SK-N-SH (cell line): ENCODE measurements at regions not wholly inside any gene's neighbourhood (a gene's known extent, or its start where the extent isn't known, plus 50 kb on each side); places are given as distances from the start of the nearest gene placed in this dataset.

Experiments
- CTCF ChIA-PET: fragments of 300-600, 350-600 bp; formaldehyde crosslinking; extraction: SDS; loops from one replicate; lab custom pipeline; 2021; lab: Yijun Ruan, JAX
- POLR2A ChIA-PET: fragments of 350-600 bp; sonication (Branson Sonifier 250); formaldehyde crosslinking; extraction: SDS; loops from one replicate; lab custom pipeline; 2020; ENCODE audit warnings: antibody characterized with exemption, inconsistent platforms; lab: Yijun Ruan, JAX
- DNase-seq: peaks from one replicate; pipeline ENCODE4 v3.0.0; 2012
- H2AFZ ChIP-seq: fragments of 200-600 bp; sonication (generic); 2 replicates; pipeline ENCODE4 v1.8.1; 2016; ENCODE audit warnings: antibody characterized with exemption, mild to moderate bottlenecking, low read depth
- H3F3A ChIP-seq: fragments of 200-600 bp; sonication (generic); replicated peaks from 2 replicates; pipeline ENCODE3; 2016; ENCODE audit warnings: antibody characterized with exemption, mild to moderate bottlenecking; ENCODE audit not compliant: insufficient read depth
- H3K27ac ChIP-seq, 2 experiments: fragments of 200-500 bp in 1 of 2; fragments of 200-600 bp in 1 of 2; sonication (Bioruptor generic) in 1 of 2; sonication (generic), shearing (Covaris generic) in 1 of 2; 2 replicates each; pipeline versions ENCODE4 v1.5.1 to v1.6.1; 2014 to 2016; ENCODE audit warnings: low read depth in 2 of 2, inconsistent platforms in 1 of 2, low read length in 1 of 2, mild to moderate bottlenecking in 1 of 2, mixed read lengths in 1 of 2
- H3K27me3 ChIP-seq: fragments of 200-600 bp; sonication (generic), shearing (Covaris generic); 2 replicates; pipeline ENCODE4 v1.6.1; 2016; ENCODE audit warnings: mixed run types; ENCODE audit not compliant: insufficient read depth
- H3K36me3 ChIP-seq, 2 experiments: fragments of 200-500 bp in 1 of 2; fragments of 200-600 bp in 1 of 2; sonication (Bioruptor generic) in 1 of 2; sonication (generic) in 1 of 2; replicated peaks in 1 of 2; 2 replicates each; pipeline versions ENCODE3 to v1.5.1; 2014 to 2016; ENCODE audit warnings: low read length in 1 of 2, mild to moderate bottlenecking in 1 of 2; ENCODE audit not compliant: insufficient read depth in 2 of 2, control insufficient read depth in 1 of 2
- H3K4me1 ChIP-seq, 2 experiments: fragments of 200-500 bp in 1 of 2; fragments of 200-600 bp in 1 of 2; sonication (Bioruptor generic) in 1 of 2; sonication (generic), shearing (Covaris generic) in 1 of 2; 2 replicates each; pipeline versions ENCODE4 v1.5.1 to v1.6.1; 2014 to 2016; ENCODE audit warnings: low read depth in 1 of 2, low read length in 1 of 2, mixed run types in 1 of 2; ENCODE audit not compliant: insufficient read depth in 2 of 2, control insufficient read depth in 1 of 2
- H3K4me2 ChIP-seq: fragments of 200-600 bp; sonication (generic), shearing (Covaris generic); 2 replicates; pipeline ENCODE4 v1.6.1; 2017; ENCODE audit warnings: mixed run types
- H3K4me3 ChIP-seq, 2 experiments: fragments of 200-500 bp in 1 of 2; fragments of 200-600 bp in 1 of 2; sonication (Bioruptor generic) in 1 of 2; sonication (generic), shearing (Covaris generic) in 1 of 2; 2 replicates each; pipeline versions ENCODE4 v1.5.1 to v1.8.1; 2014 to 2016; ENCODE audit warnings: low read depth in 2 of 2, inconsistent platforms in 1 of 2, low read length in 1 of 2, mild to moderate bottlenecking in 1 of 2, mixed read lengths in 1 of 2, moderate library complexity in 1 of 2
- H3K79me2 ChIP-seq: fragments of 200-600 bp; sonication (generic); 2 replicates; pipeline ENCODE4 v1.8.1; 2017; ENCODE audit warnings: mild to moderate bottlenecking; ENCODE audit not compliant: insufficient read depth
- H3K9ac ChIP-seq: fragments of 200-600 bp; sonication (generic); 2 replicates; pipeline ENCODE4 v1.6.1; 2017; ENCODE audit warnings: mixed run types
- H3K9me2 ChIP-seq: fragments of 200-600 bp; sonication (generic); 2 replicates; pipeline ENCODE4 v1.6.1; 2017; ENCODE audit warnings: mixed run types
- H3K9me3 ChIP-seq: fragments of 200-600 bp; sonication (generic); 2 replicates; pipeline ENCODE4 v1.6.1; 2017; ENCODE audit warnings: mixed run types, mild to moderate bottlenecking, moderate library complexity
- H4K20me1 ChIP-seq: fragments of 200-600 bp; sonication (generic); 2 replicates; pipeline ENCODE4 v1.6.1; 2017; ENCODE audit warnings: mild to moderate bottlenecking, mixed run types; ENCODE audit not compliant: insufficient read depth
- CHD2 ChIP-seq: fragments of 150-350 bp; IDR thresholded peaks from 2 replicates; pipeline ENCODE4 v1.6.1; 2018; ENCODE audit warnings: low read length; ENCODE audit not compliant: partially characterized antibody
- ELF1 ChIP-seq: IDR thresholded peaks from 2 replicates; pipeline ENCODE4 v1.4.0; 2012
- FOXM1 ChIP-seq: IDR thresholded peaks from 2 replicates; pipeline ENCODE4 v1.4.0; 2012; ENCODE audit warnings: low read depth, mild to moderate bottlenecking
- JUND ChIP-seq: IDR thresholded peaks from 2 replicates; pipeline ENCODE4 v1.4.0; 2012
- MAX ChIP-seq: IDR thresholded peaks from 2 replicates; pipeline ENCODE4 v1.4.0; 2012; ENCODE audit warnings: low read depth
- MEF2A ChIP-seq: IDR thresholded peaks from 2 replicates; pipeline ENCODE4 v1.4.0; 2012; ENCODE audit warnings: low read depth, borderline replicate concordance
- POLR2AphosphoS5 ChIP-seq: IDR thresholded peaks from 2 replicates; pipeline ENCODE4 v1.6.1; 2012; ENCODE audit warnings: low read depth, low read length
- RAD21 ChIP-seq: IDR thresholded peaks from 2 replicates; pipeline ENCODE4 v1.6.1; 2012; ENCODE audit warnings: mild to moderate bottlenecking, low read length
- RCOR1 ChIP-seq: fragments of 150-350 bp; IDR thresholded peaks from 2 replicates; pipeline ENCODE4 v1.6.1; 2017; ENCODE audit warnings: antibody characterized with exemption, low read length
- REST ChIP-seq: IDR thresholded peaks from 2 replicates; pipeline ENCODE4 v1.6.1; 2012; ENCODE audit warnings: mild to moderate bottlenecking, low read depth, low read length, moderate library complexity
- SIN3A ChIP-seq: IDR thresholded peaks from 2 replicates; pipeline ENCODE4 v1.6.1; 2012; ENCODE audit warnings: low read depth, mild to moderate bottlenecking, low read length, moderate library complexity, borderline replicate concordance
- SMC3 ChIP-seq: IDR thresholded peaks from 2 replicates; pipeline ENCODE4 v1.6.1; 2012; ENCODE audit warnings: low read depth, low read length, improper control_type of control experiment
- TEAD4 ChIP-seq: IDR thresholded peaks from 2 replicates; pipeline ENCODE4 v1.4.0; 2012; ENCODE audit warnings: mild to moderate bottlenecking, borderline replicate concordance; ENCODE audit not compliant: insufficient read depth
- YY1 ChIP-seq: IDR thresholded peaks from 2 replicates; pipeline ENCODE4 v1.4.0; 2012; ENCODE audit warnings: low read depth, mild to moderate bottlenecking
- ZBTB33 ChIP-seq: IDR thresholded peaks from 2 replicates; pipeline ENCODE4 v1.4.0; 2012; ENCODE audit warnings: low read depth, borderline replicate concordance

- TF ChIP-seq REST: no peak
- no peak for TF ChIP-seq ELF1
- TF ChIP-seq SMC3: no peak
- TF ChIP-seq SIN3A: no peak
- no peak for TF ChIP-seq RAD21
- no peak for TF ChIP-seq POLR2AphosphoS5
- TF ChIP-seq RCOR1: no peak
- no peak for TF ChIP-seq FOXM1
Measured at GRCh38 chr6:85058806-85059205, 294.4 kb upstream of the TBX18 start (continued).

GRCh38 chr6:85050149-85050548 is 285.8 kb upstream of the TBX18 start:
- Histone ChIP-seq H3K27me3 (0 out of 2 replicates have a peak, but pooled peaks cover 5% of the 10 kb centered on the region), H3K79me2 (no peaks in the 10 kb centered on the region), H3K9me3 (no peaks in the 10 kb centered on the region), H3F3A (no peaks in the 10 kb centered on the region), H3K9me2 (no peaks in the 10 kb centered on the region), H4K20me1 (no peaks in the 10 kb centered on the region), H3K4me2 (no peak overlapping the region), H2AFZ (no peak overlapping the region), H3K9ac (no peak overlapping the region), H3K27ac (no peak overlapping the region), H3K4me3 (no peak overlapping the region), H3K4me1 (no peaks in the 10 kb centered on the region)
- CTCF ChIA-PET: no interaction called here
- POLR2A ChIA-PET: no interaction called here
- DNase-seq: no peak
- TF ChIP-seq YY1 (no peak), MAX (no peak), CHD2 (no peak), ZBTB33 (no peak), MEF2A (no peak), JUND (no peak), RCOR1 (no peak), RAD21 (no peak), TEAD4 (no peak)
- TF ChIP-seq, all 33 proteins: peak for 0
- H3K36me3 ChIP-seq: no peaks in the 10 kb centered on the region
